Esophagus muscularis mucosa (tissue), 4 donors: ENCODE measurements at regions not wholly inside any gene's neighbourhood (a gene's known extent, or its start where the extent isn't known, plus 50 kb on each side); places are given as distances from the start of the nearest gene placed in this dataset.

Experiments used
- CTCF ChIP-seq, 3 experiments: fragments of 200-600 bp in 2 of 3; fragments of 450-650 bp in 1 of 3; sonication (generic) in 2 of 3; IDR thresholded peaks; one replicate each; pipeline ENCODE4 v1.5.1; 2017 to 2019; ENCODE audit warnings: antibody characterized with exemption in 3 of 3, mild to moderate bottlenecking in 2 of 3, moderate library complexity in 1 of 3
- EP300 ChIP-seq: sonication (generic); formaldehyde crosslinking; IDR thresholded peaks from one replicate; pipeline ENCODE4 v1.6.1; 2017; ENCODE audit warnings: antibody characterized with exemption
- POLR2A ChIP-seq: fragments of 450-650 bp; IDR thresholded peaks from one replicate; pipeline ENCODE4 v1.6.1; 2017; ENCODE audit warnings: antibody characterized with exemption, moderate library complexity, mild to moderate bottlenecking, low read depth

GRCh38 chr3:78519281-78519680, 1248.5 kb downstream of the ROBO1 start:
- no peak for TF ChIP-seq POLR2A
- no peak for TF ChIP-seq CTCF (IDR thresholded peaks at IDR 0.05)
- TF ChIP-seq EP300: no peak
